Upper lobe of left lung (tissue), 4 donors: ENCODE measurements at regions not wholly inside any gene's neighbourhood (a gene's known extent, or its start where the extent isn't known, plus 50 kb on each side); places are given as distances from the start of the nearest gene placed in this dataset.

Experiments used
- POLR2A ChIP-seq, 4 donors: fragments of 450-650 bp; IDR thresholded peaks; one replicate each; pipeline ENCODE4 v1.5.1; 2016 to 2017; ENCODE audit warnings: antibody characterized with exemption in 4 of 4, mild to moderate bottlenecking in 2 of 4
- TF ChIP-seq, protein P1 (sequence below), 6 experiments: fragments of 450-650 bp in 4 of 6; fragments of 200-600 bp in 2 of 6; sonication (generic) in 2 of 6; IDR thresholded peaks; one replicate each; pipeline ENCODE4 v1.5.1; 2016 to 2019; ENCODE audit warnings: antibody characterized with exemption in 6 of 6

DNA sequence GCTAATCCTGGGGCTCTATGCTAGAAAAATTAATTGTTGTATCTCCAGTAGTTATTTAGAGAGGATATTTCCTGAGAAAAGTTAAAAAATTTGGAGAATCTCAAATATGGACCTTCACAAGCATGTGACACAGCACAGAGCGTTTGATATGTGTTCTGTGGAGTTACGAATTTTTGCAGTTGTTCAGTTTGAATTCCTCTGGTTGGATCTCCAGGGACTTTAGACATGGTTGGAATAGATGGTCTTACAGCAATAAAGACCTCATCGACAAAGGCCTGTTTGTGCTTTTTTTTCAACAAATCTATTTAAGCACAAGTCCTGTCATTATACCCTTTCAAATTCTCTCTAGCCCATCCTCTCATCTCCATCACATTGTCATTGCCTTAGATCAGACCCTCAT is 138.0 kb downstream of the TES start:
- TF ChIP-seq, protein P1, sequence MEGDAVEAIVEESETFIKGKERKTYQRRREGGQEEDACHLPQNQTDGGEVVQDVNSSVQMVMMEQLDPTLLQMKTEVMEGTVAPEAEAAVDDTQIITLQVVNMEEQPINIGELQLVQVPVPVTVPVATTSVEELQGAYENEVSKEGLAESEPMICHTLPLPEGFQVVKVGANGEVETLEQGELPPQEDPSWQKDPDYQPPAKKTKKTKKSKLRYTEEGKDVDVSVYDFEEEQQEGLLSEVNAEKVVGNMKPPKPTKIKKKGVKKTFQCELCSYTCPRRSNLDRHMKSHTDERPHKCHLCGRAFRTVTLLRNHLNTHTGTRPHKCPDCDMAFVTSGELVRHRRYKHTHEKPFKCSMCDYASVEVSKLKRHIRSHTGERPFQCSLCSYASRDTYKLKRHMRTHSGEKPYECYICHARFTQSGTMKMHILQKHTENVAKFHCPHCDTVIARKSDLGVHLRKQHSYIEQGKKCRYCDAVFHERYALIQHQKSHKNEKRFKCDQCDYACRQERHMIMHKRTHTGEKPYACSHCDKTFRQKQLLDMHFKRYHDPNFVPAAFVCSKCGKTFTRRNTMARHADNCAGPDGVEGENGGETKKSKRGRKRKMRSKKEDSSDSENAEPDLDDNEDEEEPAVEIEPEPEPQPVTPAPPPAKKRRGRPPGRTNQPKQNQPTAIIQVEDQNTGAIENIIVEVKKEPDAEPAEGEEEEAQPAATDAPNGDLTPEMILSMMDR (IDR thresholded peaks at IDR 0.05): no peak
- TF ChIP-seq POLR2A (IDR thresholded peaks at IDR 0.05): no peak
